Neural crest cell (in vitro differentiated cells): ENCODE measurements at regions not wholly inside any gene's neighbourhood (a gene's known extent, or its start where the extent isn't known, plus 50 kb on each side); places are given as distances from the start of the nearest gene placed in this dataset.
"Not testable (repeated sequence)": the region's sequence is repeated elsewhere in the genome, so short reads cannot be mapped to it uniquely, and the experiment has no call there.

Experiments
- DNase-seq: peaks from one replicate; pipeline ENCODE4 v3.0.0; 2021; ENCODE audit warnings: low read depth, mixed read lengths, low spot score
- H3K27ac Mint-ChIP-seq: one replicate; pipeline ENCODE4 v1.8.0; 2021; ENCODE audit warnings: mild to moderate bottlenecking, mixed read lengths; ENCODE audit not compliant: unreplicated experiment
- H3K27me3 Mint-ChIP-seq: 2 replicates; pipeline ENCODE4 v1.8.0; 2021; ENCODE audit warnings: low read depth, mild to moderate bottlenecking, mixed read lengths
- H3K36me3 Mint-ChIP-seq: 2 replicates; pipeline ENCODE4 v1.8.0; 2021; ENCODE audit warnings: low read depth, mild to moderate bottlenecking, mixed read lengths
- H3K4me1 Mint-ChIP-seq: 2 replicates; pipeline ENCODE4 v1.8.0; 2021; ENCODE audit warnings: mixed read lengths
- H3K4me3 Mint-ChIP-seq: one replicate; pipeline ENCODE4 v1.8.0; 2021; ENCODE audit warnings: mild to moderate bottlenecking, mixed read lengths
- H3K9me3 Mint-ChIP-seq: 2 replicates; pipeline ENCODE4 v1.8.0; 2021; ENCODE audit warnings: mixed read lengths
- TF ChIP-seq, protein P1 (sequence below): fragments of 200-600 bp; sonication (generic); conservative IDR thresholded peaks from 2 replicates; pipeline ENCODE4 v1.5.0; 2021; ENCODE audit warnings: antibody characterized with exemption, mild to moderate bottlenecking

DNA sequence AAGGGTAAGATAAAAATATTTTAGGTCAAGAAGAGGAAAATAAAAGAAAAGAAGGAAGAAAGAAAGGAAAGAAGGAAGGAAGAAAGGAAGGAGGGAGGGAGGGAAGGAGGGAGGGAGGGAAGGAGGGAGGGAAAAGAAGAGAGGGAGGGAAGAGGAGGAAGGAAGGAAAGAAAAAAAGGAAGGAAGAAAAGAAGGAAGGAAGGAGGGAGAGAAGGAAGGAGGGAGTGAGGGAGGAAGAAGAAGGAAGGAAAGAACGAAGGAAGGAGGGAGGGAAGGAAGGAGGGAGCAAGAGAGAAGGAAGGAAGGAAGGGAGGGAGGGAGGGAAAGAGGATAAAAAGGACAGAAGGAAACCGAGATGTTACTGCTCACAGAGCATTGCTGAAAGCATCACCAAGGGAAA, 209.5 kb upstream of the PITRM1 start:
- H3K4me1 Mint-ChIP-seq: no peaks in the 10 kb centered on the region
- TF ChIP-seq, protein P1, sequence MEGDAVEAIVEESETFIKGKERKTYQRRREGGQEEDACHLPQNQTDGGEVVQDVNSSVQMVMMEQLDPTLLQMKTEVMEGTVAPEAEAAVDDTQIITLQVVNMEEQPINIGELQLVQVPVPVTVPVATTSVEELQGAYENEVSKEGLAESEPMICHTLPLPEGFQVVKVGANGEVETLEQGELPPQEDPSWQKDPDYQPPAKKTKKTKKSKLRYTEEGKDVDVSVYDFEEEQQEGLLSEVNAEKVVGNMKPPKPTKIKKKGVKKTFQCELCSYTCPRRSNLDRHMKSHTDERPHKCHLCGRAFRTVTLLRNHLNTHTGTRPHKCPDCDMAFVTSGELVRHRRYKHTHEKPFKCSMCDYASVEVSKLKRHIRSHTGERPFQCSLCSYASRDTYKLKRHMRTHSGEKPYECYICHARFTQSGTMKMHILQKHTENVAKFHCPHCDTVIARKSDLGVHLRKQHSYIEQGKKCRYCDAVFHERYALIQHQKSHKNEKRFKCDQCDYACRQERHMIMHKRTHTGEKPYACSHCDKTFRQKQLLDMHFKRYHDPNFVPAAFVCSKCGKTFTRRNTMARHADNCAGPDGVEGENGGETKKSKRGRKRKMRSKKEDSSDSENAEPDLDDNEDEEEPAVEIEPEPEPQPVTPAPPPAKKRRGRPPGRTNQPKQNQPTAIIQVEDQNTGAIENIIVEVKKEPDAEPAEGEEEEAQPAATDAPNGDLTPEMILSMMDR: no peak
- peaks cover 4% of the 10 kb centered on the region for H3K36me3 Mint-ChIP-seq
- no peak overlapping the region for H3K4me3 Mint-ChIP-seq
- DNase-seq: no peak
- peaks cover 5% of the 10 kb centered on the region for H3K9me3 Mint-ChIP-seq
- no peaks in the 10 kb centered on the region for H3K27me3 Mint-ChIP-seq
- no peak overlapping the region for H3K27ac Mint-ChIP-seq

DNA sequence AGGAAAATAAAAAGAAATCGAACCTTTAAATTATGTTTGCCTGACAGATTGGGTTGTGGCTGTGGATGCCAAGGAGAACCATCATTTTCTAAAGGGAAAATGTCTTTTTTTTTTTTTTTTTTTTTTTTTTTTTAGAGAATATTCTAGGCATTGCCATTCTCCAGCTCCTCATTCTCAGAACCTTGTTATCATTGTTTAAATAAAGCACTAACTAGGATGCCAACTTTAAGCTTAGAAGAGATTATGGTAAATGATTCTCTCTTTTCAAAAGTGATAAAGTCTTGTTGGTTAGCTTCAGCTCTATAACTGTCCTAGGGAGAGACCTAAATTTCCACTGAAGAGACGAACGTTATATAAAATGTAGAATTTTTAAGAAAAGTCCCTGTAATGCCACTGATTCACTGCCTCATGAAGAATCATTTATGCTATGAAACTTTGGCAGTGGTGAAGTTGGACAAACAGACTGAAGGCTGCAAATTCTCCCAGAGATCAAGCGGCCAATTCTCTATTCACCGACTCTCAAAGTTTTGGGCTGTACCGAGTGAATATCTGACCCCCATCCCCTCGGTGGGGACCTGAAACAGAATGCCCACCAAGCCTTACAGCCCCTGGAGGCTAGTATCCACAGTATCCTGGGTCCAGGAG, 207.9 kb upstream of the PITRM1 start:
- Mint-ChIP-seq H3K9me3 (peaks cover 5% of the 10 kb centered on the region), H3K4me1 (no peaks in the 10 kb centered on the region), H3K27me3 (no peaks in the 10 kb centered on the region)

DNA sequence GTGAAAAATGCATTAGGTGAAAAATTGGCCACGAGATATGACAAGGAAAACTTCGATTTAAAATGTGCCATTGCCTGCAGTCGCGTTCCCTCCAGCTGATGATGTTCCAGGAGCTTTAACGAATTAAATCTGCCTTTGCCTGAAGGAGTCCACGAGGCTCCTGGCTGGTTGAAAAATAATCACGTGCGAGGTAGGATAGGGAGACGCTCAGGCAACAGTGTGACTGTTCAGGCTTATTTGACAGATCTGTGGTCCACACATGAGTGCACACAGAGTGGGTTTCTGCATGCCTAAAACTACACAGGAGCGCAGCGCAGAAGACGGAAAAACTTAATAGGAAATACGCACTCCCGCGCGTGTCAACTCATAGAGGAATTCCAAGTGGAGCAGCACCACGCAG, 204.0 kb upstream of the PITRM1 start:
- no peaks in the 10 kb centered on the region for H3K36me3 Mint-ChIP-seq
- TF ChIP-seq, protein P1: no peak
- H3K9me3 Mint-ChIP-seq: no peaks in the 10 kb centered on the region
- H3K27ac Mint-ChIP-seq: no peak overlapping the region
- DNase-seq: no peak
- H3K4me3 Mint-ChIP-seq: no peak overlapping the region
- H3K4me1 Mint-ChIP-seq: no peaks in the 10 kb centered on the region
- H3K27me3 Mint-ChIP-seq: no peaks in the 10 kb centered on the region

More for the DNA sequence above, 207.9 kb upstream of the PITRM1 start:
- Mint-ChIP-seq H3K4me3 (no peak overlapping the region), H3K36me3 (peaks cover 4% of the 10 kb centered on the region), H3K27ac (no peak overlapping the region)
- no peak for DNase-seq
- TF ChIP-seq, protein P1: no peak

DNA sequence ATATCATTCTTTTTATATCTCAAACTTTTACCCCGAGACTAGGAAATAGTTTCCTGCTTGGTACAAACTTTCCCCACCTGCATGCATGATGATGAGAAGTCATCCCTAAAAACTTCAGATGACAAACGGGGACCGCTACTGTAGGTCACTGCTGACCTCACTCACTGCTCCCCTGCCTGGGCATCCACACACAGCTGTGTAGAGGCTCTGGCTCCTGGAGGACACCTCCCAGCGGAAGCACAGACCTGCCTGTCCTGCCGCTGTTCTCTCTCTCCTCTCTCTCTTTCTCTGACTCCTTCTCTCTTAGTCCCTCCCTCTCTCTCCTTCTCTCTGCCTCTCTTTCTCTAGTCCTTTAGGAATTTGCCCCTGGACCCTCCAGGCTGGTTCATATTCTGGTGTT, 202.9 kb upstream of the PITRM1 start:
- H3K36me3 Mint-ChIP-seq: no peaks in the 10 kb centered on the region
- no peaks in the 10 kb centered on the region for H3K4me1 Mint-ChIP-seq
- H3K9me3 Mint-ChIP-seq: no peaks in the 10 kb centered on the region
- no peak for DNase-seq
- H3K27ac Mint-ChIP-seq: no peak overlapping the region
- no peaks in the 10 kb centered on the region for H3K27me3 Mint-ChIP-seq
- no peak overlapping the region for H3K4me3 Mint-ChIP-seq
- TF ChIP-seq, protein P1: no peak

DNA sequence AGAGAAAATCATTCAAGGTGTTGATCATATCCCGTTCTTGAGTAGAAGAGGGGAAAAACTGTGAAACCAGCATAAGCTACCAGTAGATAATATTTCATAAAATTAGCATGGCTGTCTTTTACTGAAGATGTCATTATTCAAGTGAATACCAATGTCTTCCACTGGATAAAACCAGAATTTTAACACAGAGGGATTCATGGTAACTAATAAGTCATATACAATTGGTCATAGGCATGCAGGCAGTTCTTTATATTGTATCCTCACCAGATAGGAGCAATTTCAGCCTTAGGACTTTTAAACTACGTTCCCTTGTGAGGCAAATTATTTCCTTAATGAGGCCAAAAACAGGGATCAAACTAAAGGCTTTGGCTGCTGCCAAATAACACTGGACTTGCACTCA, 202.3 kb upstream of the PITRM1 start:
- Mint-ChIP-seq H3K4me1 (no peaks in the 10 kb centered on the region), H3K27ac (no peak overlapping the region), H3K27me3 (no peaks in the 10 kb centered on the region), H3K36me3 (no peaks in the 10 kb centered on the region), H3K9me3 (no peaks in the 10 kb centered on the region), H3K4me3 (no peak overlapping the region)
- no peak for DNase-seq
- TF ChIP-seq, protein P1: no peak

DNA sequence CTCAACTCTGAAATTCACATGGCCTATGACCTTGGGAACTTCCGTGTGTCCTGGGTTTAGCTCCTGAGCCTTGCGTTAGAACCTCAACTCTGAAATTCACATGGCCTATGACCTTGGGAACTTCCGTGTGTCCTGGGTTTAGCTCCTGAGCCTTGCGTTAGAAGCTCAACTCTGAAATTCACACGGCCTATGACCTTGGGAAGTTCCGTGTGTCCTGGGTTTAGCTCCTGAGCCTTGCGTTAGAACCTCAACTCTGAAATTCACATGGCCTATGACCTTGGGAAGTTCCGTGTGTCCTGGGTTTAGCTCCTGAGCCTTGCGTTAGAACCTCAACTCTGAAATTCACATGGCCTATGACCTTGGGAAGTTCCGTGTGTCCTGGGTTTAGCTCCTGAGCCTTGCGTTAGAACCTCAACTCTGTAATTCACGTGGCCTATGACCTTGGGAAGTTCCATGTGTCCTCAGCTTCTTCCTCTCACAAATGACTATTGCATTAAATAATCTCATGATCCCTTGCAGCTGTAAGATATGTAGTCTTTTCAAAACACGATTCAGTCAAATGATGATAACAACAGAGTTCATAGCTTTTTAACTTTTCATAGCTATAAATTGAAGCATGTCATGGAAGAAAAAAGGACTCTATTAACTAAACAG, 200.9 kb upstream of the PITRM1 start:
- not testable (repeated sequence) for H3K4me3 Mint-ChIP-seq, H3K4me1 Mint-ChIP-seq, H3K27ac Mint-ChIP-seq, H3K9me3 Mint-ChIP-seq, DNase-seq, H3K27me3 Mint-ChIP-seq, H3K36me3 Mint-ChIP-seq
